HG03066 (cell line): ENCODE measurements at regions not wholly inside any gene's neighbourhood (a gene's known extent, or its start where the extent isn't known, plus 50 kb on each side); places are given as distances from the start of the nearest gene placed in this dataset.

ENCODE experiments used
- ATAC-seq: cut with Tn5 transposase; IDR thresholded peaks from one replicate; pipeline ENCODE4 v1.9.1; 2021; ENCODE audit warnings: low read depth; ENCODE audit not compliant: unreplicated experiment

DNA sequence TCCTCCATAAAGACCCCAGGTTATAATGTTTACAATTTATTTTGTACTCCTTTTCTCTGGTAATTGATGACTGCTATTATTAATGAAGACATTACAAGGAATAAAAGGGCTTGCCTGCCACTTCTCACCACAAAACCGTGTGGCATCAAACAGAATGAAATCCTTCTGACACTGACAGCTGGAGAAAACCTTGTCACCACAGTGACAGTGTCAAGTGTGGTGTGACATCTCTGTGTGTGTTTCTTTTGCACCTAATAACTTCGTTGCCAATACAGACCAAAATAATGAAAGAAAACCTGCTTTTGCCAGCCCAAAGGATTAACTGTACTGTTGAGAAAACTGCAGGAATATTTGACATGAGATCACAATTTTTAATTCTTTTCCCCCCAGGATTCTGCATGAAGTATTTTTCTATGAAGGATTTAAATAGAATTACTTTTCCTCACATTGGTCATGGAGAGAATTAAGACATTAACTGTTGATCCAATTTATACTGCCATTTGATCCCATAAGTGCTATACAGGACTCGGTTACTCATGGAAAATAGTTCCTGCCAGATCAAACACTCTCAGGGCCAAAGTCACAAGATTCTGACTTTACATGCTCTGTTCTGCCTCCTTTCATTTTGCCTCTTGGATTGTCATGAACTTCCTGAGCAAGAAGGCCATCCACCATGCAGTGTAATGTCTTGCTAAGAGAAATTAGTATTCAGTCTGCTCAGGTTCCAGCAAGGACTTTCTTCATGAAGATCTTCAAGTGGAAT, 60.4 kb upstream of the IFNG-AS1 start:
- no peak for ATAC-seq

DNA sequence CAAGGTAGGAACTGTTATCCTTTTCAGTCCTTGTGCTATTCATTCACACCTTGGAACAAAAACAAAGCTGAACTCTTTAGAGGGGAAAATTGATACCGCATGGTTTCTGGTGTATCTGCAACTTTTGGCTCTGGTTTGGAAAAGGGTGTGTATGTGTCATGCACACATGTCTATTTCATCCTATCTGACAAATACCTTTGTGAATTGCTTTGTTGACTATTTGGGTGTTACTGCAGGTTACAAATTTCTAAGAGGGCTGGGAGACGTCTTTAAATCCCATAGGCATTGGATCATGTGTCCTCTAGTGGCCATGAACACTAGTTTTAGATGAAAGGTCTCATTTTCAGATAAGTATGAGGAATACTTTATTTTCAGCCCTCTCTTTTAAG, 59.9 kb upstream of the IFNG-AS1 start:
- no peak for ATAC-seq

DNA sequence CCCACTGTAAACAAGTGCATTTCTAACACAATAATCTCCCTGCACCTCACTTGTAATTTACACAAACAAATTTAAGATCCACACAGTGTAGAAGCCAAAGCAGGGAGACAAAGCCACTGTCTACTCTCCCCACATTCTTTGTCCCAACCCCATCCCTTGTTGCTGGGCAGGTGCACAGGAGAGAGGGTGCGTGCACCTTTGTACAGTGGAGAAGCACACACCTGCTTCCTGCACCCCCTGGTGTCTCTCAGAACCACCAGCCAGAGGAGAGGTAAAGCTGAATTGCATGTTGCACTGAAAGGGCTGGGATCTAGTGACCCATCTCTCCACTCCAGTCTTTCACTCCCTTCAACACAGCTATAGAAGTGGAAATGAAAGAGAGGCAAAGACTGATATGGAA, 51.4 kb upstream of the IFNG-AS1 start:
- no peak for ATAC-seq
